ENCODE measurements at regions not wholly inside any gene's neighbourhood (a gene's known extent, or its start where the extent isn't known, plus 50 kb on each side); places are given as distances from the start of the nearest gene placed in this dataset.
"Not testable (repeated sequence)": the region's sequence is repeated elsewhere in the genome, so short reads cannot be mapped to it uniquely, and the experiment has no call there.

- H3K9ac ChIP-seq (ENCODE audit: low read depth, low read length); H3K18ac ChIP-seq (ENCODE audit: low read depth, low read length); H2AFZ ChIP-seq (replicated peaks; ENCODE audit: low read length, poor library complexity); CTCF ChIA-PET; H2BK120ac ChIP-seq (ENCODE audit: low read depth, low read length); H3K23ac ChIP-seq (ENCODE audit: low read depth, low read length); H3K9me3 ChIP-seq (ENCODE audit: control insufficient read depth, insufficient read depth, low read length); H3K56ac ChIP-seq (ENCODE audit: extremely low read depth, insufficient read depth, low read length); H4K20me1 ChIP-seq (ENCODE audit: insufficient read depth, low read length); H3K27me3 ChIP-seq (ENCODE audit: control insufficient read depth, insufficient read depth, low read length); H3K27ac ChIP-seq (ENCODE audit: insufficient read depth, low read length); H3K4me2 ChIP-seq (ENCODE audit: low read depth, low read length); BruUV-seq (replicated peaks); H2AK9ac ChIP-seq (replicated peaks; ENCODE audit: low read depth, low read length, poor library complexity); H4K91ac ChIP-seq (ENCODE audit: insufficient read depth, low read depth, low read length); H2AK5ac ChIP-seq (ENCODE audit: low read depth, low read length); H4K8ac ChIP-seq (ENCODE audit: low read depth in 2 of 2, low read length in 2 of 2); H3K79me1 ChIP-seq (ENCODE audit: low read depth in 1 of 2, low read length in 2 of 2); dilution Hi-C loops (cut with HindIII; ENCODE audit: low sequenced_read_pairs, unreplicated experiment); H3K14ac ChIP-seq (replicated peaks; ENCODE audit: low read depth, low read length); in situ Hi-C loops (cut with MboI; ENCODE audit: low sequenced_read_pairs); H4K5ac ChIP-seq (ENCODE audit: low read depth, low read length); H2BK20ac ChIP-seq (ENCODE audit: low read depth, low read length); ATAC-seq (ENCODE audit: low read depth); H2BK15ac ChIP-seq (ENCODE audit: low read depth, low read length); H2BK5ac ChIP-seq (ENCODE audit: low read depth, low read length, poor library complexity, severe bottlenecking); DNase-seq; intact Hi-C loops (cut with micrococcal nuclease); H3K36me3 ChIP-seq (ENCODE audit: control insufficient read depth, insufficient read depth, low read length); H3K4ac ChIP-seq (ENCODE audit: low read depth, low read length); POLR2A ChIA-PET (ENCODE audit: unreplicated experiment); H3K4me3 ChIP-seq (ENCODE audit: insufficient read depth, low read depth, low read length): not testable (repeated sequence)
- H3K9me1 ChIP-seq (ENCODE audit: insufficient read depth, low read length), result peaks cover 23% of the 10 kb centered on the region
- H3K4me1 ChIP-seq (ENCODE audit: control insufficient read depth, insufficient read depth, low read length), result peaks cover 20% of the 10 kb centered on the region
- WGBS, 2 experiments (ENCODE audit: extremely low coverage in 2 of 2, insufficient read length in 1 of 2), result no CpG with 5 or more reads among the region's 3 CpGs
Observed at GRCh38 chr21:38997843-38998175, 185.4 kb downstream of the PSMG1 start.
